Stimulated activated naive CD4-positive, alpha-beta T cell (primary cell): ENCODE measurements at regions not wholly inside any gene's neighbourhood (a gene's known extent, or its start where the extent isn't known, plus 50 kb on each side); places are given as distances from the start of the nearest gene placed in this dataset.

Source experiments
- DNase-seq, 6 experiments: peaks; one replicate each; lab custom pipeline; 2025; lab: John Stamatoyannopoulos, UW

GRCh38 chr9:118954857-118955256 lies 414.4 kb downstream of the BRINP1 start:
- no peak for DNase-seq

DNA sequence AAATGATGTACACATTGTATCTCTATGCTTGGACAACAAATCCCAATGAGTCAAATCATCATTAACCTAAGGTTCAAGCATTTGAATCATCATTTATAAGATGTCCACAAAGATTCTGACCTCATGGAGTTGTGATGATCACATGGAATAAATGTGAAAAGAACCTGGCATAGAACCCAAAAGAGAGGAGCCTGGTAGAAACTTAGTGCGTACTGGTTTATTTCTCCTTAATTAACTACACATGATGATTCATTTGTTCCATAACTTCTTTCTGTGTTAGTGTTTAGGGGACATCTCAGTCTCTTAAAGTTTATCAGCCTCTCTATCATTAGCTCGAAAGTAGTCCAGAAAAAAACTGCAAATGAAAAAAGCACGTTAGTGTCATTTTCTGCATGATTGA lies 411.6 kb downstream of the BRINP1 start:
- DNase-seq: no peak

- no peak for DNase-seq
These were observed 409.9 kb downstream of the BRINP1 start for GRCh38 chr9:118959366-118959765.

DNA sequence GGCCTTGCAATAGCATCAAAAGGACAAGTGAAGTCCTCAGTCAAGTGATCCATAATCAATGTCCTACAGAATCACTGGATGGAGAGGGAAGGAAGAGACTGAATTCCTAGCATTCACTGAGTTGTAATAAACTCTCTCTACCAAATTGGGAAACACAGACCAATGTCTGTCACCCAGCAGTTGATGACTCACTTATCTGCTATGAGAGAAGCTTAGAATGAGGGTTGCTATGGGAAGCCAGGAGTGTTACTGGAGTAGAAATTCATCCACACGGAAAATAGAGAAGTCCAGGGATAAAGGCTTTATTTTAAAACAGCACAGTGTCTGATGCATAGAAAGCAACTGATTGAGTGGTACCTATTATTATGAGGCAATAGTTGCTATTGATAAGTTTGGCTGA lies 407.4 kb downstream of the BRINP1 start:
- DNase-seq: no peak

DNA sequence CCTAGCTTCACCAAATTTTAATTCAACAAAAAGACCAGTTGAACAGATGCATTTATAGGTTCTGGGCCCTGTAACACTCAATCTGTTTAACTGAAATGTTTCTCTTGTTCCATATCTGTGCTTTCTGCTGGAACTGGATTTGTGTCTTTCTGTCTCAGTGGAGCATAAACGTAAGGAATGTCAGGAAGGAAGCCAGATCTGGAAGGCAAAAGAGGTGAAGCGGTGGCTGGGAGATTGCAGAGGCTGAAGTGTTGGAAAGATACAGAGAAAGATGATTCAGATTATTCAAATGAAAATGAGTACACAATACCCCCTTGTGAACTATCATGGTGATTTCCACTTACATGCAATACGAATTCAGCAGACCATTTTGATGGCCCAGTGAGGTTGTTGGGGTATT lies 406.8 kb downstream of the BRINP1 start:
- no peak for DNase-seq

- no peak for DNase-seq
These were observed 405.6 kb downstream of the BRINP1 start for GRCh38 chr9:118963674-118964073.

DNA sequence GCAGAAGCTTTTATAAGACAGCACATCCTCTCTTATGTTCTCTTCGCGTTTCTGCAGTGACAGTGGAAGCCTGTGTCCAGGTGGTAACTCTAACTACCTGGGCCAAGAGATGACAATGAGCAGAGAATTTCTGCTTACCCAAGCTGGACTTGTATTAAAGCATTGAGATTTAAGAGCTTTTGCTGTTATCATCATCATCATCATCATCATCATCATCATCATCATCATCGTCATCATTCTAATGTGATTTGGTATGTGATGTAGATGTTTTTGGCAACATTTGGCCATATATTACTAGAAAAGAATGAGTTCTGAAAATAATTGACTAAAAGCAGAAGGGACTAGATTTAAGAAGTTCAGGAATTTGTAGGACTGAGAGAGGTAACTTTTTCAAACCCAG lies 401.3 kb downstream of the BRINP1 start:
- no peak for DNase-seq

DNA sequence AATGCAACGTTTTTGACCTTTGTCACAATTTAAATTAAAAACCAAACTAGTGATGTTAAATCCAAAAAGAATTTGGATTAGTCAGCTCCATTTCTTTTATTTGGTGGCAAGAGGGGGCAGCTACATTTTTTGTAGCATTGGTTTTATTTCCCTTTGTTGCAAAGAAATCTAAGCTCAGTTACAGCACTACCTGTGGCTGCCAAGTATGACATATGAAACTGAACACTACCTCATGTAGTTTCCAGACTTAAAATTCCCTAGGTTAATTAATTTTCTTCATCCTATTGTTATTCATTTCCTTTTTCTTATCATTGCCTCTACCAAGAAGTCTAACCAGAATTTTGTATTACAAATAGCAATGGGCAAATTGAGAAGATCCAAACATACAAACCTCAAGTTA lies 393.5 kb downstream of the BRINP1 start:
- no peak for DNase-seq

DNA sequence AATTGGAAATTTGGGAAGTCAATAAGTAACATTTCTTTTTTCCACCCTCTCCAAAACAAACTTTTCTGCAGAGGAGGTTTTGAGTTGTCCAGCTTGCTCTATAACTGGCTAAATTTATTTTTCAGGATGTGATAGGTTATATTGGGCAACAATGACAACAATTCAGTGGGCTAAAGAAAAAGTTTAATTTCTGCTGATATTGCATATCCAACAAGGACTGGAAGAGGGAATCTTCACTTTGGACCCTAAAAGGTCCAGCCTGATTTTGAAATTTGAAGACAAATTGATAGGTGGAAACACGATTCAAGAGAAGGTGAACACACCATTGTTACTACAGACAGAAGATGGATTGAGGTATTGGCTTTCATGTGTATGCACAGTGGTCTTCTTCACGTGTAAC lies 393.1 kb downstream of the BRINP1 start:
- no peak for DNase-seq

GRCh38 chr9:118984607-118985006 lies 384.6 kb downstream of the BRINP1 start:
- no peak for DNase-seq

GRCh38 chr9:118985851-118986250 lies 383.4 kb downstream of the BRINP1 start:
- no peak for DNase-seq

GRCh38 chr9:118987167-118987566 lies 382.1 kb downstream of the BRINP1 start:
- no peak for DNase-seq

GRCh38 chr9:118990949-118991348 lies 378.3 kb downstream of the BRINP1 start:
- DNase-seq: no peak

GRCh38 chr9:118991366-118992285 lies 377.6 kb downstream of the BRINP1 start:
- no peak for DNase-seq

- DNase-seq: no peak
These were observed 376.1 kb downstream of the BRINP1 start for GRCh38 chr9:118992813-118993794.

DNA sequence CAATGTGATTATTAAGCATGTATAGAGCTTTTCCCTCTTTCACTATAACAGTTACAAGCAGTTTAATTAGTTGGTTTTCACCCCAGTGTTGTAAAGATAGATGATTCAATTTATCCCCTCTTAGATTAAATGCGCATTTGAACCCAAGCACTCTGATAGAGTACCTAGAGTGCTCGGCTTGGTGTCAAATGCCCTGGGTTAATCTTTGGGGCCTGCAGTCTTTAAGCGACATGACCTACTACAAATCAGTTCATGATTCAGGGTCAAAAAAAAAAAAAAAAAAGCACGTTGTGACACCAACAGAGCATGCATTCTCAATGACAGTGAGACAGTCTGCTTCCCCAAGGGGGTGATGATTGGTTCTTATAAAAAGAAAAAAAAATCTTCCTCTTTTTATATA lies 375.3 kb downstream of the BRINP1 start:
- DNase-seq: no peak

DNA sequence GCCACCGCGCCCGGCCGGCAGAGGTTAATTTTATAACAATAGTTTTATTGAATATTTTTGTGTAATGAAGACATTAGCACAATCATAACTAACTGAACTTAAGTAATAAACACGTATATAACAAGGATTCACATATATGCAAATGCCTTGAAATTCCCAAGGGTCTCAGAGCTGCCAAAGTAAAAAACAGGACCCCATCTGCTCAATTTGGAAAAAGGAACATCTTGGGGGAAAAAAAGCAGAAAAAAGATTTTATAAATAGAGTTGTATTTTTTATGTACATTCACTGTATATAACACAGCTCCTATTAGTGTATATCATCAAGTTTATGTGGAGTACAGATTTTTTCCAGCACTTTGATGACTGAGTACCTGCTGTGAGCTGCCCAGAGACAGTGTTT lies 366.7 kb downstream of the BRINP1 start:
- no peak for DNase-seq

GRCh38 chr9:119003201-119003611 lies 366.0 kb downstream of the BRINP1 start:
- no peak for DNase-seq

DNA sequence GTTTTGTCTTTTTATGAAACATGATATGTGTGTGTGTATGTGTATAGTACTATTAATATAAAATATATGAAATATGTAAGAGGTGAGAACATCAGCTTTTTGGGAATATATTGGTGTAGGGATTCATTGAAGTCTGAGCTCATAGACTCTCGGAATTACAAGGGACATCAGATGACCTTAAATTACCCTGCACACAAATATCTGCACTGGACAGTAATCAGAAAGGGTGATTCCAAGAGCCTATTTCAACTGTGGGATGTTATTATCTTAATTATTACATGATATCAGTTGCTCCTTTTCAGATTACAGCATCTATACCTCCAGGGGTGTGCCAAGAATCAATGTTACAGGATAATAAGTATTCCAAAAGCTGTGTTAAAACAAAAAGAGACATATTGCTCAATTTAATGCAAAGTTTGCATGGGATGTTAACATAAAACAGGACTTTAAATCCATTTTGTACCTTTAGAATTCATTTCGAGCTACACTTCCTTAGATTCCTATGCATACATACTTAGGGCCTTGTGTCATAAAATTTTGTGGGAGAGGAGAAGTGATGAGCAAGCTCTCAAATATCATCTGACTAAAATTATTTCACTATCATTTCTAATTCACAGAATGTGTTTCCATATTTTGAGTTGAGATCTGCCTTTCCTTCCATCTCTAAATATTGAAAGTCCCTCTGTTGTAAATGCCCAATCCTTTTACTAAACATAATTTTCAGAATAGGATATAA lies 365.2 kb downstream of the BRINP1 start:
- DNase-seq: no peak

- DNase-seq: no peak
These were observed 364.6 kb downstream of the BRINP1 start for GRCh38 chr9:119004618-119004990.

GRCh38 chr9:119005162-119005561 lies 364.1 kb downstream of the BRINP1 start:
- DNase-seq: no peak

GRCh38 chr9:119009249-119009648 lies 360.0 kb downstream of the BRINP1 start:
- DNase-seq: no peak
